ENCODE measurements at regions not wholly inside any gene's neighbourhood (a gene's known extent, or its start where the extent isn't known, plus 50 kb on each side); places are given as distances from the start of the nearest gene placed in this dataset.

DNA sequence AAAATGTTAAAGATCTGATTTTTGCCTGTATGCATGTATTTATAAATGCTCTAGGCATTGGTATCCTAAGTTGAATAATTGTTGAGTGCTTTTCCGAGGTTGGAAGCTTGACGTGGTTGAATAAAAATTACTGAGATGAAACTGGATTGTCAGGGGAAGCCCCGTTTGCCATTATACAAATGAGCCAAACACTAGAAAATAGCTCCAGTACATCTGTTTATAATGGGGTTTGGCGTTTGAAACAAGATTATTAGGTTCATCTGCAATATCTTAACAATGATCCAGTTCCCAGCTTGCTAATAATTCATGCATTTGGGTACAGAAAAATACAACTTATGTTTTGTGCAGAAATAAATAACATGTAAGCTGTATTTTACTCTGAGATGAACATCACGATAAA, 789.6 kb downstream of the GALC start:
- ChIA-PET CTCF (no interaction called here), POLR2A (no interaction called here)
- no peaks in the 10 kb centered on the region for H3K4me1 ChIP-seq (ENCODE audit: control insufficient read depth, extremely low read depth, insufficient read depth, low read length)
- no peak for DNase-seq (ENCODE audit: low read depth, low spot score)
- no peak overlapping the region for H3K4me3 ChIP-seq (replicated peaks in 1 of 3; ENCODE audit: insufficient read depth in 1 of 3, low read depth in 1 of 3, low read length in 3 of 3)
- H3K79me2 ChIP-seq (ENCODE audit: control insufficient read depth, insufficient read depth, low read length): no peaks in the 10 kb centered on the region
- no peak overlapping the region for H3K27ac ChIP-seq (ENCODE audit: insufficient read depth, low read depth, low read length)
- H3K9ac ChIP-seq (replicated peaks; ENCODE audit: extremely low read depth, insufficient read depth, low read length): no peak overlapping the region
- BruUV-seq (replicated peaks): no TSS peak
- no peak overlapping the region for H3K4me2 ChIP-seq (ENCODE audit: insufficient read depth, low read length)
- peaks cover 2% of the 10 kb centered on the region for H3K9me3 ChIP-seq (replicated peaks; ENCODE audit: control insufficient read depth, insufficient read depth, low read length)
- no peak for TF ChIP-seq POLR2A (IDR thresholded peaks at IDR 0.05; ENCODE audit: low read depth, low read length)
- TF ChIP-seq JUN (IDR thresholded peaks at IDR 0.05; ENCODE audit: borderline replicate concordance, insufficient read depth, insufficient read length, low read depth): no peak
- TF ChIP-seq, protein P1, sequence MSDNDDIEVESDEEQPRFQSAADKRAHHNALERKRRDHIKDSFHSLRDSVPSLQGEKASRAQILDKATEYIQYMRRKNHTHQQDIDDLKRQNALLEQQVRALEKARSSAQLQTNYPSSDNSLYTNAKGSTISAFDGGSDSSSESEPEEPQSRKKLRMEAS (IDR thresholded peaks at IDR 0.05; ENCODE audit: insufficient read depth, insufficient read length): no peak
- no peak for TF ChIP-seq EZH2 (IDR thresholded peaks at IDR 0.05; ENCODE audit: borderline replicate concordance, low read depth, low read length, severe bottlenecking)
- TF ChIP-seq, protein P2, sequence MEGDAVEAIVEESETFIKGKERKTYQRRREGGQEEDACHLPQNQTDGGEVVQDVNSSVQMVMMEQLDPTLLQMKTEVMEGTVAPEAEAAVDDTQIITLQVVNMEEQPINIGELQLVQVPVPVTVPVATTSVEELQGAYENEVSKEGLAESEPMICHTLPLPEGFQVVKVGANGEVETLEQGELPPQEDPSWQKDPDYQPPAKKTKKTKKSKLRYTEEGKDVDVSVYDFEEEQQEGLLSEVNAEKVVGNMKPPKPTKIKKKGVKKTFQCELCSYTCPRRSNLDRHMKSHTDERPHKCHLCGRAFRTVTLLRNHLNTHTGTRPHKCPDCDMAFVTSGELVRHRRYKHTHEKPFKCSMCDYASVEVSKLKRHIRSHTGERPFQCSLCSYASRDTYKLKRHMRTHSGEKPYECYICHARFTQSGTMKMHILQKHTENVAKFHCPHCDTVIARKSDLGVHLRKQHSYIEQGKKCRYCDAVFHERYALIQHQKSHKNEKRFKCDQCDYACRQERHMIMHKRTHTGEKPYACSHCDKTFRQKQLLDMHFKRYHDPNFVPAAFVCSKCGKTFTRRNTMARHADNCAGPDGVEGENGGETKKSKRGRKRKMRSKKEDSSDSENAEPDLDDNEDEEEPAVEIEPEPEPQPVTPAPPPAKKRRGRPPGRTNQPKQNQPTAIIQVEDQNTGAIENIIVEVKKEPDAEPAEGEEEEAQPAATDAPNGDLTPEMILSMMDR (IDR thresholded peaks at IDR 0.05; ENCODE audit: extremely low read depth in 1 of 2, insufficient read depth in 1 of 2, low read depth in 1 of 2, low read length in 2 of 2): no peak
- TF ChIP-seq FOS (IDR thresholded peaks at IDR 0.05; ENCODE audit: borderline replicate concordance, insufficient read depth, low read length): no peak
- no peak for TF ChIP-seq MYC (IDR thresholded peaks at IDR 0.05; ENCODE audit: low read depth, low read length)
- H2AFZ ChIP-seq (ENCODE audit: low read depth, low read length): no peak overlapping the region
- H3K9me1 ChIP-seq (replicated peaks; ENCODE audit: control insufficient read depth, extremely low read depth, insufficient read depth, low read length): no peaks in the 10 kb centered on the region
- H3K27me3 ChIP-seq (ENCODE audit: control insufficient read depth in 2 of 2, insufficient read depth in 2 of 2, low read length in 2 of 2): no peaks in the 10 kb centered on the region
- no peak for FAIRE-seq
- dilution Hi-C loops (cut with MboI; ENCODE audit: extremely low pct_ligation_motif_present, low sequenced_read_pairs) (no loop called here), intact Hi-C loops (cut with micrococcal nuclease) (no loop called here)
- H3K36me3 ChIP-seq (ENCODE audit: control insufficient read depth in 2 of 2, extremely low read depth in 1 of 2, insufficient read depth in 2 of 2, low read length in 2 of 2): no peaks in the 10 kb centered on the region
- H4K20me1 ChIP-seq (replicated peaks; ENCODE audit: control insufficient read depth, extremely low read depth, insufficient read depth, low read length): no peaks in the 10 kb centered on the region

DNA sequence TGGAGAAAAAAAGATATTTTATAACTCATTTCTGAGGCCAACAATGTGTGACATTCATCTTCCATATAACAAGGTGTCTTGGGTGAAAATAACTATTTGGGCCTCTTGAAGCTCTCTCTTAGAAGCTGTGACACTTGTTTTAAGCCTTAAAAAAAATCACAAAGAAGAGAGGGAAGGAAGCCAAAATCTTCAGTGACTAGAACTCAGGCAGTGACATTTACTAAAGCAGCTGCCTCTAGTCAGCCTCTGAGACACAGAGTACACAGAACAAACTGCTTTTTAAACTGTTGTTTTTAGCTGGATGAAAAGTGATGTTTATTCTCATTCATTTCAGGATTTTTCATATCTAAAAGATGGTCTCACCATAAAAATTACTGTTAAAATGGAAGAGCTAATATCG, 793.6 kb downstream of the GALC start:
- intact Hi-C loops (cut with micrococcal nuclease): no loop called here
- H4K20me1 ChIP-seq (replicated peaks; ENCODE audit: control insufficient read depth, extremely low read depth, insufficient read depth, low read length): no peaks in the 10 kb centered on the region
- FAIRE-seq (no peak), DNase-seq (ENCODE audit: low read depth, low spot score) (no peak)
- H3K9me3 ChIP-seq (replicated peaks; ENCODE audit: control insufficient read depth, insufficient read depth, low read length): peaks cover 2% of the 10 kb centered on the region
- dilution Hi-C loops (cut with MboI; ENCODE audit: extremely low pct_ligation_motif_present, low sequenced_read_pairs): no loop called here
- no peak for TF ChIP-seq GATA2 (IDR thresholded peaks at IDR 0.05; ENCODE audit: insufficient read depth, insufficient read length, low read depth, low read length)
- no peak for TF ChIP-seq POLR2A (IDR thresholded peaks at IDR 0.05; ENCODE audit: low read depth, low read length)
- TF ChIP-seq MYC (IDR thresholded peaks at IDR 0.05; ENCODE audit: low read depth, low read length): no peak
- no peak for TF ChIP-seq JUN (IDR thresholded peaks at IDR 0.05; ENCODE audit: borderline replicate concordance, insufficient read depth, insufficient read length, low read depth)
- no peak for TF ChIP-seq EZH2 (IDR thresholded peaks at IDR 0.05; ENCODE audit: borderline replicate concordance, low read depth, low read length, severe bottlenecking)
- TF ChIP-seq, protein P2 (IDR thresholded peaks at IDR 0.05; ENCODE audit: extremely low read depth in 1 of 2, insufficient read depth in 1 of 2, low read depth in 1 of 2, low read length in 2 of 2): no peak
- no peak for TF ChIP-seq FOS (IDR thresholded peaks at IDR 0.05; ENCODE audit: borderline replicate concordance, insufficient read depth, low read length)
- TF ChIP-seq, protein P1 (IDR thresholded peaks at IDR 0.05; ENCODE audit: insufficient read depth, insufficient read length): no peak
- TF ChIP-seq POLR2AphosphoS5 (IDR thresholded peaks at IDR 0.05; ENCODE audit: insufficient read depth, low read depth, low read length): no peak
- no peaks in the 10 kb centered on the region for H3K36me3 ChIP-seq (ENCODE audit: control insufficient read depth in 2 of 2, extremely low read depth in 1 of 2, insufficient read depth in 2 of 2, low read length in 2 of 2)
- POLR2A ChIA-PET: no interaction called here
- no peak overlapping the region for H2AFZ ChIP-seq (ENCODE audit: low read depth, low read length)
- no peak overlapping the region for H3K4me3 ChIP-seq (replicated peaks in 1 of 3; ENCODE audit: insufficient read depth in 1 of 3, low read depth in 1 of 3, low read length in 3 of 3)
- BruUV-seq (replicated peaks): no TSS peak
- no peaks in the 10 kb centered on the region for H3K79me2 ChIP-seq (ENCODE audit: control insufficient read depth, insufficient read depth, low read length)
- H3K9ac ChIP-seq (replicated peaks; ENCODE audit: extremely low read depth, insufficient read depth, low read length): no peak overlapping the region
- CTCF ChIA-PET: no interaction called here
- H3K4me1 ChIP-seq (ENCODE audit: control insufficient read depth, extremely low read depth, insufficient read depth, low read length): no peaks in the 10 kb centered on the region
- no peak overlapping the region for H3K4me2 ChIP-seq (ENCODE audit: insufficient read depth, low read length)
- no peaks in the 10 kb centered on the region for H3K27me3 ChIP-seq (ENCODE audit: control insufficient read depth in 2 of 2, insufficient read depth in 2 of 2, low read length in 2 of 2)
- no peaks in the 10 kb centered on the region for H3K9me1 ChIP-seq (replicated peaks; ENCODE audit: control insufficient read depth, extremely low read depth, insufficient read depth, low read length)
- no peak overlapping the region for H3K27ac ChIP-seq (ENCODE audit: insufficient read depth, low read depth, low read length)
